Small intestine (tissue), 7 donors: ENCODE measurements at regions not wholly inside any gene's neighbourhood (a gene's known extent, or its start where the extent isn't known, plus 50 kb on each side); places are given as distances from the start of the nearest gene placed in this dataset.

Experiments
- DNase-seq, 2 donors: peaks; one replicate each; pipeline versions ENCODE4 v3.0.0 to v3.0.0-alpha.2; 2013
- FAIRE-seq: peaks from 2 replicates; lab custom pipeline; 2012; peaks lifted over from hg19 to GRCh38; lab: Jason Lieb, UNC
- H3K27ac ChIP-seq, 3 donors: one replicate each; pipeline ENCODE4 v1.5.1; 2013; ENCODE audit warnings: low read length in 2 of 3, mild to moderate bottlenecking in 2 of 3, control low read depth in 1 of 3, inconsistent platforms in 1 of 3, low read depth in 1 of 3, moderate library complexity in 1 of 3
- H3K27me3 ChIP-seq, 3 donors: one replicate each; pipeline ENCODE4 v1.6.1; 2013; ENCODE audit warnings: low read length in 3 of 3, inconsistent platforms in 1 of 3; ENCODE audit not compliant: control insufficient read depth in 3 of 3, insufficient read depth in 3 of 3
- H3K36me3 ChIP-seq, 3 donors: one replicate each; pipeline ENCODE4 v1.6.1; 2013; ENCODE audit warnings: low read length in 3 of 3, inconsistent platforms in 1 of 3, low read depth in 1 of 3, mild to moderate bottlenecking in 1 of 3, moderate library complexity in 1 of 3; ENCODE audit not compliant: control insufficient read depth in 3 of 3, insufficient read depth in 2 of 3
- H3K4me1 ChIP-seq, 3 donors: one replicate each; pipeline ENCODE4 v1.6.1; 2013; ENCODE audit warnings: low read length in 2 of 3, inconsistent platforms in 1 of 3, low read depth in 1 of 3, mild to moderate bottlenecking in 1 of 3, moderate library complexity in 1 of 3; ENCODE audit not compliant: control insufficient read depth in 3 of 3, insufficient read depth in 2 of 3
- H3K4me3 ChIP-seq, 3 donors: one replicate each; pipeline ENCODE4 v1.5.1; 2013; ENCODE audit warnings: low read length in 3 of 3, control low read depth in 1 of 3, inconsistent platforms in 1 of 3, low read depth in 1 of 3, mild to moderate bottlenecking in 1 of 3, moderate library complexity in 1 of 3
- H3K9me3 ChIP-seq, 2 donors: one replicate each; pipeline ENCODE4 v1.6.1; 2013; ENCODE audit warnings: low read depth in 1 of 2, low read length in 1 of 2; ENCODE audit not compliant: control insufficient read depth in 2 of 2, insufficient read depth in 1 of 2
- WGBS, 3 donors: extraction: QIAGEN DNeasy Blood & Tissue Kit; methylation state at CpG; one replicate each; pipeline ENCODE4 v1.1.7; 2013; 5-methylcytosine and 5-hydroxymethylcytosine counted together
- donor health status: healthy with polysubstance abuse.
- donor health status: control.
- donor health status: control.
- donor health status: Bipolar disorder and iron deficiency.
- donor health status: healthy.

DNA sequence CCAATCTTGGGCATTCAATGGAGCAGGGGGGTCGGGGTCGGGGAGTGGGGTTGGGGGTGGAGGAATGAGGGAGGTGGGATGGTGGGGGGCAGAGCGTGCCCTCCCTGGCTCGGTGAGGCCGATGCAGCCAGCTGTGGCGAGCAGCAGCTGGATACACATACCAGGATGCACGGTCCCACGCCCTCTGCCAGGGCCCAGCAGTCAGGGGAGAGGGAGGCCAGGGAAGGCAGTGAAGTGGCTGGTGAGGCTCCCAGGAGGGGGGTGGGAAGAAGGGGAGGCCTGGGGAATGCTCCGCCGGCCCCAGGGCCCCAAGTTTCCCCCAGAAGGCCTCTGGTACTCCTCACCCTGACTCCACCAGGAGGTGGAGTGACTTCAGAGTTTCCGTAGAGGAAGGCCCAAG lies 77.6 kb upstream of the LHX1 start:
- Histone ChIP-seq H3K4me3 (no peak overlapping the region), H3K27ac (no peak overlapping the region), H3K9me3 (no peaks in the 10 kb centered on the region), H3K4me1 (no peaks in the 10 kb centered on the region), H3K27me3 (peaks cover 0 to 10% (median 0%) of the 10 kb centered on the region in 3 donors), H3K36me3 (no peaks in the 10 kb centered on the region)
- WGBS, 3 donors = 65 to 85% (median 77%) methylated on average over 8 to 11 of the region's 11 CpGs
- FAIRE-seq (no peak), DNase-seq (no peak)

DNA sequence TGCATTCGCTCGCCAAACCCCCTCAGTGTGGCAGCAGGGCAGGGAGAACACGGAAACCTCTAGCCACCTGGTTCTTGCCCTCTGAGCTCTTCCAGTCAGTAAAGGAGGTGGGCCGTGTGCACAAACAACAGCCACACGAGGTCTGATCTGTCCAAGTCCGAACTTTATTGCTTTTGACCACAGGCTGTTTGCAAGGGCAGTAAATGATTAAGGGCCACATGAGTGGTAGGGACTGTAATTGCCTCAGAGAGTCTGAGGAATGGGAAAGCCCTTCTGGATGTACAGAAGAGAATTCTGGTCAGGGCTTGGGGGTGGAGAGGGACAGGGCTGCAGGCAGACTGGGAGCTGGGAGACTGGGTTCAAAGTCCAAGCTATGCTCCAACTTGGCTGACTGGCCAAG lies 75.7 kb upstream of the LHX1 start:
- Histone ChIP-seq H3K4me1 (no peaks in the 10 kb centered on the region), H3K4me3 (no peak overlapping the region), H3K27me3 (peaks cover 0 to 9% (median 0%) of the 10 kb centered on the region in 3 donors), H3K27ac (no peak overlapping the region), H3K36me3 (no peaks in the 10 kb centered on the region), H3K9me3 (no peaks in the 10 kb centered on the region)
- FAIRE-seq (no peak), DNase-seq (peak in 1 of 2 donors; percentile 5)
- 60 to 76% (median 66%) methylated on average over 6 of the region's 6 CpGs for WGBS, 3 donors

- no peaks in the 10 kb centered on the region for H3K4me1 ChIP-seq
- no peak for FAIRE-seq
- no peak overlapping the region for H3K4me3 ChIP-seq
- no peaks in the 10 kb centered on the region for H3K36me3 ChIP-seq
- no peaks in the 10 kb centered on the region for H3K9me3 ChIP-seq
- 73 to 80% (median 75%) methylated on average over 14 of the region's 14 CpGs for WGBS, 3 donors
- DNase-seq = no peak
- H3K27me3 ChIP-seq = peaks cover 0 to 7% (median 0%) of the 10 kb centered on the region in 3 donors
- no peak overlapping the region for H3K27ac ChIP-seq
These were observed 75.0 kb upstream of the LHX1 start for GRCh38 chr17:36862116-36862920.

DNA sequence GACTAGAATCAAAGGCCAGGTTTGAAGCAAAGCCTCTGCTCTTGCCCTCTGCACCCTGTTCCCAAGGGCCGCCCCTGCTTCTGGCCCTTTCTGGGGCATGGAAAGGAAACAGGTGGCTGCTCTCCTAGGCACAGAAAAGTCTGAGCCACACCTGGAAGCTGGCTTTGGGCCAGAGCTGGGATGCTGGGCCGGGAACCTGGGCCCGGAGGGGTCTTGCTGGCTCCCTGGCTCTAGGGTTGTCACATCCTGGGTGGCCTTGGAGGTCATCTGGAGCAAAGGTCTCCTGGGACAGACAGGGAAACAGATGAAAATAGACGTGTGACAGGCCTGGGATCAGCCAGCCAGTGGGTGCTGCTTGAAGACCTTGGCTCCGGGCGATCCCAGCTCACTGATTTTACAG lies 74.1 kb upstream of the LHX1 start:
- peaks cover 0 to 8% (median 0%) of the 10 kb centered on the region in 3 donors for H3K27me3 ChIP-seq
- no peak overlapping the region for H3K27ac ChIP-seq
- no peak for FAIRE-seq
- 50 to 73% (median 53%) methylated on average over 6 of the region's 6 CpGs for WGBS, 3 donors
- no peaks in the 10 kb centered on the region for H3K4me1 ChIP-seq
- H3K36me3 ChIP-seq = no peaks in the 10 kb centered on the region
- no peak overlapping the region for H3K4me3 ChIP-seq
- DNase-seq = no peak
- no peaks in the 10 kb centered on the region for H3K9me3 ChIP-seq

GRCh38 chr17:36863676-36864612 lies 73.3 kb upstream of the LHX1 start:
- H3K4me3 ChIP-seq = no peak overlapping the region
- peaks cover 0 to 8% (median 0%) of the 10 kb centered on the region in 3 donors for H3K27me3 ChIP-seq
- no peaks in the 10 kb centered on the region for H3K36me3 ChIP-seq
- 69 to 72% (median 72%) methylated on average over 18 to 21 of the region's 21 CpGs for WGBS, 3 donors
- DNase-seq (no peak), FAIRE-seq (no peak)
- H3K9me3 ChIP-seq = no peaks in the 10 kb centered on the region
- no peak overlapping the region for H3K27ac ChIP-seq
- no peaks in the 10 kb centered on the region for H3K4me1 ChIP-seq

GRCh38 chr17:36864827-36865430 lies 72.3 kb upstream of the LHX1 start:
- DNase-seq (no peak), FAIRE-seq (no peak)
- no peak overlapping the region for H3K27ac ChIP-seq
- H3K27me3 ChIP-seq = peaks cover 0 to 8% (median 0%) of the 10 kb centered on the region in 3 donors
- H3K4me3 ChIP-seq = no peak overlapping the region
- H3K4me1 ChIP-seq = no peaks in the 10 kb centered on the region
- WGBS, 3 donors = 69 to 73% (median 71%) methylated on average over 11 of the region's 11 CpGs
- H3K9me3 ChIP-seq = no peaks in the 10 kb centered on the region
- no peaks in the 10 kb centered on the region for H3K36me3 ChIP-seq

- peaks cover 0 to 8% (median 0%) of the 10 kb centered on the region in 3 donors for H3K27me3 ChIP-seq
- FAIRE-seq = no peak
- no peak overlapping the region for H3K4me3 ChIP-seq
- H3K27ac ChIP-seq = no peak overlapping the region
- H3K36me3 ChIP-seq = no peaks in the 10 kb centered on the region
- 72 to 83% (median 73%) methylated on average over 6 of the region's 6 CpGs for WGBS, 3 donors
- H3K4me1 ChIP-seq = no peaks in the 10 kb centered on the region
- H3K9me3 ChIP-seq = peaks cover 0 to 6% of the 10 kb centered on the region in 2 donors
- DNase-seq = no peak
These were observed 69.4 kb upstream of the LHX1 start for GRCh38 chr17:36867716-36868341.

DNA sequence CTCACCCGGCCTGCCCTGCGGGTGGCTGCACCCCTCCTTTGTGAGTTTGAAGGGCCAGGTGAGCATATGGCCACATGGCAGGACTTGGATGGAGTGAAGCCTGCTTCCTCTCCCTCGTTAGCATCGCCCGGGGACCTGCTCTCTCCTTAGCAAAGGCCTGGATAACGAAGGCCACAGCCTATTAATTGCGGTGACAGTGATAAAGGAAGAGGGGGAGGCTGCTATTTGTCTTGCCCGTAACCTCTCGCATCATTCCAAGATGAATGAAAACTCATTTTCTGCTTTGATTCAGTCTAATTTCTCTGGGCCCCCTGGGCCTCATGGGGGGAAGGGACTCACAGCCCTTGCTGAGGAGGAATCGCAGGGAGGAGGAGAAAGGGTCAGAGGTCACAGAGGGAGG lies 68.5 kb upstream of the LHX1 start:
- WGBS, 3 donors = 70 to 77% (median 76%) methylated on average over 10 of the region's 10 CpGs
- Histone ChIP-seq H3K4me3 (no peak overlapping the region), H3K27ac (no peak overlapping the region), H3K36me3 (no peaks in the 10 kb centered on the region), H3K27me3 (peaks cover 0 to 8% (median 0%) of the 10 kb centered on the region in 3 donors), H3K9me3 (peaks cover 0 to 9% of the 10 kb centered on the region in 2 donors), H3K4me1 (no peaks in the 10 kb centered on the region)
- DNase-seq (no peak), FAIRE-seq (no peak)
